Neural progenitor cell (in vitro differentiated cells): ENCODE measurements at regions not wholly inside any gene's neighbourhood (a gene's known extent, or its start where the extent isn't known, plus 50 kb on each side); places are given as distances from the start of the nearest gene placed in this dataset.

ENCODE experiments used
- DNase-seq: peaks from one replicate; pipeline ENCODE4 v3.0.0-alpha.2; 2016; ENCODE audit warnings: low spot score
- H2AFZ ChIP-seq: fragments of 200-600 bp; sonication (generic); replicated peaks from 2 replicates; pipeline ENCODE4 v1.6.1; 2016; ENCODE audit warnings: antibody characterized with exemption
- H3F3A ChIP-seq: fragments of 200-600 bp; sonication (generic); 2 replicates; pipeline ENCODE4 v1.6.1; 2016; ENCODE audit warnings: antibody characterized with exemption, low read depth
- H3K27ac ChIP-seq: fragments of 200-600 bp; sonication (generic); 2 replicates; pipeline ENCODE4 v1.5.1; 2016; ENCODE audit warnings: mild to moderate bottlenecking
- H3K27me3 ChIP-seq: fragments of 200-600 bp; sonication (generic); 2 replicates; pipeline ENCODE4 v1.6.1; 2016; ENCODE audit warnings: mild to moderate bottlenecking, moderate library complexity
- H3K36me3 ChIP-seq: fragments of 200-600 bp; sonication (generic); 2 replicates; pipeline ENCODE4 v1.5.1; 2016
- H3K4me1 ChIP-seq: fragments of 200-600 bp; sonication (generic); 2 replicates; pipeline ENCODE4 v1.6.1; 2016; ENCODE audit warnings: mixed run types
- H3K4me2 ChIP-seq: fragments of 200-600 bp; sonication (generic); 2 replicates; pipeline ENCODE4 v1.6.1; 2016
- H3K4me3 ChIP-seq: fragments of 200-600 bp; sonication (generic); 2 replicates; pipeline ENCODE4 v1.5.1; 2016
- H3K79me2 ChIP-seq: fragments of 200-600 bp; sonication (generic); 2 replicates; pipeline ENCODE4 v1.6.1; 2016; ENCODE audit warnings: low read depth
- H3K9ac ChIP-seq: fragments of 200-600 bp; sonication (generic); 2 replicates; pipeline ENCODE4 v1.6.1; 2016
- H3K9me3 ChIP-seq: fragments of 200-600 bp; sonication (generic); 2 replicates; pipeline ENCODE4 v1.5.1; 2016; ENCODE audit warnings: low read depth
- H4K20me1 ChIP-seq: fragments of 200-600 bp; sonication (generic); 2 replicates; pipeline ENCODE4 v1.6.1; 2016; ENCODE audit warnings: low read depth
- H3K27ac Mint-ChIP-seq: 3 replicates; pipeline ENCODE4 v1.8.0; 2021; ENCODE audit warnings: mixed read lengths
- H3K27me3 Mint-ChIP-seq: 2 replicates; pipeline ENCODE4 v1.8.0; 2022; ENCODE audit warnings: low read depth, mild to moderate bottlenecking, inconsistent platforms, moderate library complexity, mixed read lengths; ENCODE audit not compliant: insufficient read depth
- H3K36me3 Mint-ChIP-seq: 3 replicates; pipeline ENCODE4 v1.8.0; 2021; ENCODE audit warnings: mixed read lengths
- H3K4me1 Mint-ChIP-seq: 3 replicates; pipeline ENCODE4 v1.8.0; 2021; ENCODE audit warnings: mixed read lengths
- H3K4me3 Mint-ChIP-seq: 3 replicates; pipeline ENCODE4 v1.8.0; 2021; ENCODE audit warnings: mild to moderate bottlenecking, moderate library complexity, mixed read lengths
- H3K9me3 Mint-ChIP-seq: 3 replicates; pipeline ENCODE4 v1.8.0; 2020; ENCODE audit warnings: mixed read lengths
- EZH2 ChIP-seq: fragments of 200-600 bp; sonication (generic); IDR thresholded peaks from 2 replicates; pipeline ENCODE4 v1.6.1; 2017; ENCODE audit warnings: antibody characterized with exemption, mild to moderate bottlenecking, moderate library complexity
- EZH2phosphoT487 ChIP-seq: fragments of 200-600 bp; sonication (generic); IDR thresholded peaks from 2 replicates; pipeline ENCODE4 v1.6.1; 2017; ENCODE audit warnings: antibody characterized with exemption
- TF ChIP-seq, protein P1 (sequence below): fragments of 200-600 bp; sonication (generic); IDR thresholded peaks from 2 replicates; pipeline ENCODE4 v1.5.1; 2017; ENCODE audit warnings: antibody characterized with exemption, mild to moderate bottlenecking

DNA sequence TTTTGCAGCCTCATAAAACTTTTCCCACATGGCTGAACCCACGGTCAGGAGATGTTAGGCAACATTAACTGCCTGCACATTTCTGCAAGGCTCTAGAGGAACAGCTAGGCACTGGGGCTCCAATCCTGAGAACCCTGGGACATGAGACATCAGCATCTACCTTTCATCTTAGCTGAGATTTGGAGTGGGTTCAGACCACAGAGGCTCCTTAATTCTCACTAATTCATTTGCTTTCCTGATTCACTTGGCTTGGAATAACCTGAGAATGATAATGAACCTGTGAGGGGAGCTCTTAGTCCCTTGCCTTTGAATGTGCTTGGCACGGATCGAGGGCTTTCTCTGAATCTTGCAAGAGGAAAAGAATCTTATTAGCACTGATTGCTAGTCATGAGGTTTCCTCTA is 266.2 kb downstream of the FIGN start:
- peaks cover under 1% of the 10 kb centered on the region for H3F3A ChIP-seq
- Mint-ChIP-seq H3K36me3 (no peaks in the 10 kb centered on the region), H3K9me3 (no peaks in the 10 kb centered on the region), H3K4me1 (peaks cover 23% of the 10 kb centered on the region), H3K27me3 (no peaks in the 10 kb centered on the region), H3K27ac (no peak overlapping the region), H3K4me3 (no peak overlapping the region)
- H3K4me3 ChIP-seq = no peak overlapping the region
- no peaks in the 10 kb centered on the region for H3K36me3 ChIP-seq
- H2AFZ ChIP-seq = no peak overlapping the region
- no peak overlapping the region for H3K9ac ChIP-seq
- no peak for DNase-seq
- no peaks in the 10 kb centered on the region for H3K9me3 ChIP-seq
- H3K4me1 ChIP-seq = peaks cover 44% of the 10 kb centered on the region
- no peaks in the 10 kb centered on the region for H3K79me2 ChIP-seq
- TF ChIP-seq, protein P1, sequence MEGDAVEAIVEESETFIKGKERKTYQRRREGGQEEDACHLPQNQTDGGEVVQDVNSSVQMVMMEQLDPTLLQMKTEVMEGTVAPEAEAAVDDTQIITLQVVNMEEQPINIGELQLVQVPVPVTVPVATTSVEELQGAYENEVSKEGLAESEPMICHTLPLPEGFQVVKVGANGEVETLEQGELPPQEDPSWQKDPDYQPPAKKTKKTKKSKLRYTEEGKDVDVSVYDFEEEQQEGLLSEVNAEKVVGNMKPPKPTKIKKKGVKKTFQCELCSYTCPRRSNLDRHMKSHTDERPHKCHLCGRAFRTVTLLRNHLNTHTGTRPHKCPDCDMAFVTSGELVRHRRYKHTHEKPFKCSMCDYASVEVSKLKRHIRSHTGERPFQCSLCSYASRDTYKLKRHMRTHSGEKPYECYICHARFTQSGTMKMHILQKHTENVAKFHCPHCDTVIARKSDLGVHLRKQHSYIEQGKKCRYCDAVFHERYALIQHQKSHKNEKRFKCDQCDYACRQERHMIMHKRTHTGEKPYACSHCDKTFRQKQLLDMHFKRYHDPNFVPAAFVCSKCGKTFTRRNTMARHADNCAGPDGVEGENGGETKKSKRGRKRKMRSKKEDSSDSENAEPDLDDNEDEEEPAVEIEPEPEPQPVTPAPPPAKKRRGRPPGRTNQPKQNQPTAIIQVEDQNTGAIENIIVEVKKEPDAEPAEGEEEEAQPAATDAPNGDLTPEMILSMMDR = no peak
- no peak for TF ChIP-seq EZH2phosphoT487
- no peak for TF ChIP-seq EZH2
- H3K27ac ChIP-seq = no peak overlapping the region
- no peak overlapping the region for H3K4me2 ChIP-seq
- no peaks in the 10 kb centered on the region for H3K27me3 ChIP-seq
- no peaks in the 10 kb centered on the region for H4K20me1 ChIP-seq

DNA sequence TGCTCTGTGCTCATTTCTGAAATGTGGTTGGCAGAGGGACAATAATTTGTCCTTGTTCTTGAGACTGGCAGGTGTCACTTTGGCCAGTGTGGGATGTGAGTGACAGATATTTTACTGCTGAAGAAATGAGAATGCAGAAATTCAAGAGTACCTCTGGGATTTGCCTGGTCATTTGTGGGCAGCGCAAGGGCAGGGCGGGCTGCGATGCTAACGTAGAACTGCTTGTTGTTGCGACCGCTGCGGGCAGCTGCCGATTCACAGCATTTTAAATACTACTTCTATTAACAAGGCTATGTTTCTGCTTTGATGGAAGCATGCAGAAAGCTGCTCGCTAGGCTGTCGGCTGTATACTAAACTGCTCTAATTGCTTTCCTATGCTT is 268.6 kb downstream of the FIGN start:
- Histone ChIP-seq H3F3A (no peaks in the 10 kb centered on the region), H3K9me3 (no peaks in the 10 kb centered on the region), H3K27ac (no peak overlapping the region), H3K9ac (no peak overlapping the region), H3K36me3 (no peaks in the 10 kb centered on the region), H3K27me3 (no peaks in the 10 kb centered on the region), H3K4me2 (no peak overlapping the region), H4K20me1 (no peaks in the 10 kb centered on the region), H3K4me1 (peaks cover 46% of the 10 kb centered on the region), H2AFZ (no peak overlapping the region), H3K79me2 (no peaks in the 10 kb centered on the region), H3K4me3 (no peak overlapping the region)
- Mint-ChIP-seq H3K27me3 (no peaks in the 10 kb centered on the region), H3K36me3 (no peaks in the 10 kb centered on the region), H3K4me1 (peaks cover 21% of the 10 kb centered on the region), H3K4me3 (no peak overlapping the region), H3K9me3 (peaks cover 2% of the 10 kb centered on the region), H3K27ac (no peak overlapping the region)
- no peak for DNase-seq
- no peak for TF ChIP-seq EZH2phosphoT487
- TF ChIP-seq, protein P1 = no peak
- no peak for TF ChIP-seq EZH2

DNA sequence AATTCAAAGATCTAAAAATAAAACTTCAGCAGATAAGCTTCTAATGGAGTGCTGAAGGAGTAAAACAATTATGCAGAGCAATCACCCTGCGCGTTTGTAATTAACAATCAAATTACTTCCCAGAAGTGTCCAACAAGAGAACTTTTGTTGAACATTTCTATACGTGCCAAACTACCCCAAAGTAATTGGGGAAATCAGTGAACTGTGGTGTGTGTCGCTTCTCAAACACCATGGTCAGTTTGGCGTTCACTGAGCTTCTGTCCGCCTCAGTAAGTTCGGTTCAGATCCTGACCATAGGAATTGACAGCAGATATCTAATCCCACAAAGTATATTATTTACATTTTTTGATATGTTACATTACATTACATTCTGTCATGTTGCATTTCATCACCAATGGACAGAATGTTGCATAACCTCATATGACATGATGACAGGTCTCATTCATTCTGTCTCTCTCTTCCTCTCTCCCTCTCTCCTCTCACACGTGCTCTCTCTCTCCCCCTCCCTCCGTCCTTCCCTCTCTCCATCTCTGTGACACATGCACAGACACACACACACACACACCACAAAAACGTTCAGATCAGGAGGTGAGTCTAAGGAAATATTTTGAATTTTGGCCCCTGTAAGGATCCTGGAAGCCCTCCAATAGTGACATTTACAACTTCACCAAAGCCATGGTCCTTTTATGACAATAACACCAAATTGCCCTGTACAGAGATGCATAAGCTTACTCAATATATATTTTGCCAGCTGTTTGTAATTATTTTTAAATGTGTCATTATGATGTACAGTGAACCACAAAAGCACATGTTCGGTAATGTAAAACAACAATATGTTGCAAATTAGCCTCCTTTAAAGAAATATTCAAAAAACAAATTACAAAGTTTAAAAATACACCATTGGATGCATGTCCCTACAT is 269.2 kb downstream of the FIGN start:
- Mint-ChIP-seq H3K27me3 (no peaks in the 10 kb centered on the region), H3K9me3 (peaks cover 2% of the 10 kb centered on the region), H3K36me3 (no peaks in the 10 kb centered on the region), H3K4me3 (no peak overlapping the region), H3K27ac (no peak overlapping the region), H3K4me1 (peaks cover 17% of the 10 kb centered on the region)
- Histone ChIP-seq H3K4me3 (no peak overlapping the region), H3K4me1 (peaks cover 46% of the 10 kb centered on the region), H3K36me3 (no peaks in the 10 kb centered on the region), H3K79me2 (no peaks in the 10 kb centered on the region), H3K9ac (no peak overlapping the region), H3K27ac (no peak overlapping the region), H3F3A (no peaks in the 10 kb centered on the region), H3K9me3 (no peaks in the 10 kb centered on the region), H4K20me1 (no peaks in the 10 kb centered on the region), H2AFZ (no peak overlapping the region), H3K4me2 (no peak overlapping the region), H3K27me3 (no peaks in the 10 kb centered on the region)
- no peak for DNase-seq
- TF ChIP-seq EZH2phosphoT487 = no peak
- TF ChIP-seq, protein P1 = no peak
- no peak for TF ChIP-seq EZH2
